OCI-LY3 (cell line): ENCODE measurements at regions not wholly inside any gene's neighbourhood (a gene's known extent, or its start where the extent isn't known, plus 50 kb on each side); places are given as distances from the start of the nearest gene placed in this dataset.
A peak's percentile ranks its signal among the peaks of the same experiment; 100 is the strongest.

Experiments
- H2AFZ ChIP-seq: fragments of 200-600, 300-600 bp; shearing (Covaris generic); 2 replicates; pipeline ENCODE4 v1.6.0; 2014; ENCODE audit warnings: antibody characterized with exemption, low read depth, low read length
- H3K27ac ChIP-seq: fragments of 200-600, 300-600 bp; sonication (generic); 2 replicates; pipeline ENCODE4 v1.5.1; 2014; ENCODE audit warnings: mild to moderate bottlenecking, low read length, moderate library complexity, mixed read lengths
- H3K27me3 ChIP-seq: fragments of 200-600, 300-600 bp; sonication (generic); 2 replicates; pipeline ENCODE4 v1.6.1; 2014; ENCODE audit warnings: low read depth, low read length, mixed read lengths
- H3K36me3 ChIP-seq: fragments of 200-600, 300-600 bp; sonication (generic); replicated peaks from 2 replicates; pipeline ENCODE3; 2014; ENCODE audit warnings: low read depth, low read length, mixed read lengths
- H3K4me1 ChIP-seq: fragments of 300-600, 200-600 bp; sonication (generic); 2 replicates; pipeline ENCODE4 v1.6.1; 2014; ENCODE audit warnings: low read length, mixed read lengths
- H3K4me2 ChIP-seq: fragments of 200-600, 300-600 bp; sonication (generic); 2 replicates; pipeline ENCODE4 v1.6.1; 2014; ENCODE audit warnings: low read length, mixed read lengths
- H3K4me3 ChIP-seq: fragments of 300-600, 200-600 bp; sonication (generic); 2 replicates; pipeline ENCODE4 v1.5.1; 2014; ENCODE audit warnings: antibody characterized with exemption, mild to moderate bottlenecking, low read length, moderate library complexity
- H3K79me2 ChIP-seq: fragments of 300-600, 200-600 bp; shearing (Covaris generic); 2 replicates; pipeline ENCODE4 v1.6.1; 2014; ENCODE audit warnings: mild to moderate bottlenecking, low read length, mixed read lengths
- H3K9ac ChIP-seq: fragments of 300-600, 200-600 bp; shearing (Covaris generic); 2 replicates; pipeline ENCODE4 v1.6.0; 2014; ENCODE audit warnings: mild to moderate bottlenecking, low read length, moderate library complexity
- H3K9me3 ChIP-seq: fragments of 200-600, 300-600 bp; shearing (Covaris generic); 2 replicates; pipeline ENCODE4 v1.6.1; 2014; ENCODE audit warnings: low read length, mixed read lengths; ENCODE audit not compliant: insufficient read depth
- H4K20me1 ChIP-seq: fragments of 200-600, 300-600 bp; sonication (generic); 2 replicates; pipeline ENCODE4 v1.6.1; 2016; ENCODE audit warnings: low read length, mixed read lengths; ENCODE audit not compliant: insufficient read depth
- CTCF ChIP-seq: fragments of 200-600, 300-600 bp; sonication (generic); IDR thresholded peaks from 2 replicates; pipeline ENCODE4 v1.5.1; 2014; ENCODE audit warnings: antibody characterized with exemption, low read length, low read depth
- EZH2phosphoT487 ChIP-seq: fragments of 200-600 bp; shearing (Covaris generic); IDR thresholded peaks from 2 replicates; pipeline ENCODE4 v1.6.1; 2018; ENCODE audit warnings: antibody characterized with exemption, mixed run types, low read depth

- H2AFZ ChIP-seq = no peak overlapping the region
- no peaks in the 10 kb centered on the region for H3K79me2 ChIP-seq
- no peak overlapping the region for H3K9ac ChIP-seq
- no peak for TF ChIP-seq EZH2phosphoT487
- no peak for TF ChIP-seq CTCF
- no peaks in the 10 kb centered on the region for H4K20me1 ChIP-seq
- no peaks in the 10 kb centered on the region for H3K4me1 ChIP-seq
- no peak overlapping the region for H3K27ac ChIP-seq
- H3K4me3 ChIP-seq = no peak overlapping the region
- H3K36me3 ChIP-seq = no peaks in the 10 kb centered on the region
- H3K9me3 ChIP-seq = no peaks in the 10 kb centered on the region
- no peak overlapping the region for H3K4me2 ChIP-seq
- H3K27me3 ChIP-seq = no peaks in the 10 kb centered on the region
These were observed 1132.1 kb upstream of the ZEB2 start for GRCh38 chr2:145652036-145652435.

GRCh38 chr2:145650226-145650625 lies 1130.3 kb upstream of the ZEB2 start:
- no peaks in the 10 kb centered on the region for H3K36me3 ChIP-seq
- H3K4me1 ChIP-seq = peaks cover 4% of the 10 kb centered on the region
- H3K9me3 ChIP-seq = no peaks in the 10 kb centered on the region
- H3K9ac ChIP-seq = no peak overlapping the region
- no peaks in the 10 kb centered on the region for H3K79me2 ChIP-seq
- TF ChIP-seq CTCF (no peak), EZH2phosphoT487 (no peak)
- H3K4me2 ChIP-seq = no peak overlapping the region
- H3K27me3 ChIP-seq = peaks cover 7% of the 10 kb centered on the region; the same call in 1 of the 2 replicates
- no peaks in the 10 kb centered on the region for H4K20me1 ChIP-seq
- H3K4me3 ChIP-seq = no peak overlapping the region
- H3K27ac ChIP-seq = no peak overlapping the region
- H2AFZ ChIP-seq = no peak overlapping the region

- no peak overlapping the region for H3K9ac ChIP-seq
- H3K4me3 ChIP-seq = no peak overlapping the region
- H3K36me3 ChIP-seq = no peaks in the 10 kb centered on the region
- H3K4me1 ChIP-seq = peaks cover 15% of the 10 kb centered on the region
- H3K79me2 ChIP-seq = no peaks in the 10 kb centered on the region
- peaks cover 7% of the 10 kb centered on the region; the same call in 1 of the 2 replicates for H3K27me3 ChIP-seq
- H3K4me2 ChIP-seq = no peak overlapping the region
- H3K27ac ChIP-seq = no peak overlapping the region
- H3K9me3 ChIP-seq = no peaks in the 10 kb centered on the region
- no peaks in the 10 kb centered on the region for H4K20me1 ChIP-seq
- TF ChIP-seq CTCF = no peak
- TF ChIP-seq EZH2phosphoT487 = no peak
- no peak overlapping the region for H2AFZ ChIP-seq
These were observed 1129.1 kb upstream of the ZEB2 start for GRCh38 chr2:145649061-145649460.

GRCh38 chr2:145644820-145645302 lies 1124.9 kb upstream of the ZEB2 start:
- Histone ChIP-seq H3K36me3 (no peaks in the 10 kb centered on the region), H3K4me2 (peak overlapping the region; percentile 71), H3K9me3 (no peaks in the 10 kb centered on the region), H3K27ac (no peak overlapping the region), H3K9ac (no peak overlapping the region), H3K79me2 (no peaks in the 10 kb centered on the region), H2AFZ (no peak overlapping the region), H3K4me1 (peaks cover 18% of the 10 kb centered on the region), H3K27me3 (peaks cover 11% of the 10 kb centered on the region; the same call in 1 of the 2 replicates), H4K20me1 (no peaks in the 10 kb centered on the region), H3K4me3 (peak overlapping the region; percentile 34; the same call in 1 of the 2 replicates)
- TF ChIP-seq CTCF = no peak
- no peak for TF ChIP-seq EZH2phosphoT487
